Kidney (tissue), 13 donors: ENCODE measurements at regions not wholly inside any gene's neighbourhood (a gene's known extent, or its start where the extent isn't known, plus 50 kb on each side); places are given as distances from the start of the nearest gene placed in this dataset.

Source experiments
- DNase-seq, 5 donors: peaks; one replicate each; pipeline ENCODE4 v3.0.0-alpha.2; 2013 to 2020
- FAIRE-seq: peaks from 2 replicates; lab custom pipeline; 2012; peaks lifted over from hg19 to GRCh38; lab: Jason Lieb, UNC
- H3K27ac ChIP-seq, 2 donors: one replicate each; pipeline ENCODE4 v1.7.0; 2013; ENCODE audit warnings: low read depth in 2 of 2, low read length in 2 of 2, inconsistent platforms in 1 of 2
- H3K27me3 ChIP-seq: one replicate; pipeline ENCODE4 v1.7.1; 2013; ENCODE audit warnings: low read length, inconsistent platforms; ENCODE audit not compliant: control insufficient read depth, insufficient read depth
- H3K36me3 ChIP-seq, 3 donors: one replicate each; pipeline versions ENCODE4 v1.7.0 to v1.7.1; 2013; ENCODE audit warnings: low read length in 3 of 3, control low read depth in 1 of 3, inconsistent platforms in 1 of 3; ENCODE audit not compliant: insufficient read depth in 3 of 3, control insufficient read depth in 2 of 3
- H3K4me1 ChIP-seq, 3 donors: one replicate each; pipeline versions ENCODE4 v1.7.0 to v1.7.1; 2013; ENCODE audit warnings: low read length in 3 of 3, inconsistent platforms in 1 of 3, low read depth in 1 of 3; ENCODE audit not compliant: control insufficient read depth in 2 of 3, insufficient read depth in 2 of 3
- H3K4me3 ChIP-seq, 3 donors: one replicate each; pipeline versions ENCODE4 v1.7.0 to v1.8.1; 2013; ENCODE audit warnings: low read length in 3 of 3, control low read depth in 1 of 3, inconsistent platforms in 1 of 3
- H3K9ac ChIP-seq, 3 donors: one replicate each; pipeline versions ENCODE4 v1.7.0 to v1.7.1; 2013; ENCODE audit warnings: low read length in 3 of 3, control low read depth in 1 of 3, inconsistent platforms in 1 of 3
- H3K9me3 ChIP-seq, 3 donors: one replicate each; pipeline versions ENCODE4 v1.7.0 to v1.7.1; 2013; ENCODE audit warnings: low read length in 3 of 3, control low read depth in 1 of 3, inconsistent platforms in 1 of 3; ENCODE audit not compliant: control insufficient read depth in 2 of 3, insufficient read depth in 1 of 3
- intact Hi-C: fragments of 100-400 bp; cut with DNase I; formaldehyde crosslinking; loops from one replicate; pipeline ENCODE4 v1.11.1; 2022
- TF ChIP-seq, protein P1 (sequence below): IDR thresholded peaks from 3 replicates; pipeline ENCODE4 v1.5.1; 2012; ENCODE audit warnings: mild to moderate bottlenecking, moderate library complexity, borderline replicate concordance; ENCODE audit not compliant: insufficient read depth; ENCODE audit errors: extremely low read depth
- donor health status: control.
- donor health status: control.
- donor health status: control.
- donor health status: control.
- donor health status: control.
- donor health status: DM: yes; HTN: yes; CAD: no.
- donor health status: Normal renal cell carcinoma (clear cell type).

GRCh38 chr3:194805546-194805945 lies 119.9 kb downstream of the FAM43A start:
- Histone ChIP-seq H3K4me3 (no peak overlapping the region), H3K4me1 (no peaks in the 10 kb centered on the region), H3K27me3 (no peaks in the 10 kb centered on the region), H3K27ac (no peak overlapping the region), H3K9me3 (no peaks in the 10 kb centered on the region), H3K9ac (no peak overlapping the region), H3K36me3 (no peaks in the 10 kb centered on the region)
- DNase-seq: no peak
- intact Hi-C loops: no loop called here
- TF ChIP-seq, protein P1, sequence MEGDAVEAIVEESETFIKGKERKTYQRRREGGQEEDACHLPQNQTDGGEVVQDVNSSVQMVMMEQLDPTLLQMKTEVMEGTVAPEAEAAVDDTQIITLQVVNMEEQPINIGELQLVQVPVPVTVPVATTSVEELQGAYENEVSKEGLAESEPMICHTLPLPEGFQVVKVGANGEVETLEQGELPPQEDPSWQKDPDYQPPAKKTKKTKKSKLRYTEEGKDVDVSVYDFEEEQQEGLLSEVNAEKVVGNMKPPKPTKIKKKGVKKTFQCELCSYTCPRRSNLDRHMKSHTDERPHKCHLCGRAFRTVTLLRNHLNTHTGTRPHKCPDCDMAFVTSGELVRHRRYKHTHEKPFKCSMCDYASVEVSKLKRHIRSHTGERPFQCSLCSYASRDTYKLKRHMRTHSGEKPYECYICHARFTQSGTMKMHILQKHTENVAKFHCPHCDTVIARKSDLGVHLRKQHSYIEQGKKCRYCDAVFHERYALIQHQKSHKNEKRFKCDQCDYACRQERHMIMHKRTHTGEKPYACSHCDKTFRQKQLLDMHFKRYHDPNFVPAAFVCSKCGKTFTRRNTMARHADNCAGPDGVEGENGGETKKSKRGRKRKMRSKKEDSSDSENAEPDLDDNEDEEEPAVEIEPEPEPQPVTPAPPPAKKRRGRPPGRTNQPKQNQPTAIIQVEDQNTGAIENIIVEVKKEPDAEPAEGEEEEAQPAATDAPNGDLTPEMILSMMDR: no peak
- no peak for FAIRE-seq

GRCh38 chr3:194806991-194807630 lies 121.4 kb downstream of the FAM43A start:
- Histone ChIP-seq H3K27ac (no peak overlapping the region), H3K36me3 (no peaks in the 10 kb centered on the region), H3K4me3 (no peak overlapping the region), H3K4me1 (no peaks in the 10 kb centered on the region), H3K27me3 (no peaks in the 10 kb centered on the region), H3K9ac (no peak overlapping the region), H3K9me3 (no peaks in the 10 kb centered on the region)
- no peak for FAIRE-seq
- peak in 1 of 5 donors; percentile 9 for DNase-seq
- TF ChIP-seq, protein P1: no peak
- intact Hi-C loops: no loop called here

DNA sequence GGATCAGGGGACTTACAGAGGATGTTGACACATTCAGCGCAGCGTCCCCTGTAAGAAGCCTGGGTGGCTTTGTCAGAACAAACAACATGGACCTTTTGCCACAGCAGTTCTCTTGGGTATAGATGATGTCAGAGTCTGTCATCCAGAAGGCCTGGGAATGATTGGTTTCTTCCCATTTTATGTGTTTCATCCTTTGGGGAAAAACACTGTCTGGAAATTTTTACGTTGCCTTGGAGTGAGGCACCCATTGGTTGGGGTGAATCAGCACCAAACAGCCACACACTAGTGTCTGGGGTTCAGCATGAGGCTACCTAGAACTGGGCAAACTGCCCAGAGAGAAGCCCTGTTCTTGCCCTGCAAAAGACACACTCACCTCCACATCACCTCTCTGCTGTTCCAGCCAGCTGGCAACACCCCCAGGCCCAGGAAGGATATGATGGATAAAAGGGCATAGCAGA lies 123.0 kb downstream of the FAM43A start:
- TF ChIP-seq, protein P1: no peak
- DNase-seq (peak in 1 of 5 donors; percentile 5), FAIRE-seq (no peak)
- Histone ChIP-seq H3K4me1 (no peaks in the 10 kb centered on the region), H3K27ac (no peak overlapping the region), H3K9me3 (no peaks in the 10 kb centered on the region), H3K4me3 (no peak overlapping the region), H3K9ac (no peak overlapping the region), H3K36me3 (no peaks in the 10 kb centered on the region), H3K27me3 (no peaks in the 10 kb centered on the region)
- intact Hi-C loops: no loop called here

DNA sequence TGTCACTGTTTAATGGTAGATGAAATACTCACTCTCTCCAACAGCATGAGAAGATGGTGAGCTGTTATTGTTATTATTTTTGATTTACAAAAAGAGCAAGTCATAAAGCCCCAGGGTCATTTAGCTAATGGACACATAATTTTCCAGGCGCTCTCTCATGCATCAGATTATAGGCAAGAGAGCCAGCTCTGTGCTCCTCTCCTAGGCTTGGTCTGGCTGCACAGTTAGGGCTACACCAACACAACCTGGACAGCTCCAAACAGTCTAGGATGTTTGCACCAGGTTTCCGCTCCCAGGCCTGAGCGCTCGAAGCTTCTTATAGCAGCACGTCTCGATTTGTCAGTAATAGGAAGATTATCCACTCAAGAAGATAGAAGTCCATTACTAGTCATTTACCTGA lies 123.7 kb downstream of the FAM43A start:
- Histone ChIP-seq H3K27ac (no peak overlapping the region), H3K36me3 (no peaks in the 10 kb centered on the region), H3K4me3 (no peak overlapping the region), H3K4me1 (no peaks in the 10 kb centered on the region), H3K9ac (no peak overlapping the region), H3K9me3 (no peaks in the 10 kb centered on the region), H3K27me3 (no peaks in the 10 kb centered on the region)
- TF ChIP-seq, protein P1: no peak
- no peak for DNase-seq
- FAIRE-seq: no peak
- intact Hi-C loops: no loop called here
